ACHN (cell line): ENCODE measurements at regions not wholly inside any gene's neighbourhood (a gene's known extent, or its start where the extent isn't known, plus 50 kb on each side); places are given as distances from the start of the nearest gene placed in this dataset.
A peak's percentile ranks its signal among the peaks of the same experiment; 100 is the strongest.

Experiments used
- DNase-seq: peaks from one replicate; pipeline ENCODE4 v3.0.0-alpha.2; 2015
- in situ Hi-C: cut with HindIII; loops from 2 replicates; pipeline ENCODE4 v1.10.0; 2017; ENCODE audit warnings: low sequenced_read_pairs, low pct_ligation_motif_present, low pct_unique_long_range_greater_than_20kb

GRCh38 chr18:77622009-77622692, 372.5 kb downstream of the GALR1 start:
- in situ Hi-C loops: no loop called here

GRCh38 chr18:77632758-77633157, 383.1 kb downstream of the GALR1 start:
- no peak for DNase-seq
- in situ Hi-C loops: no loop called here

More at GRCh38 chr18:77622009-77622692, 372.5 kb downstream of the GALR1 start:
- DNase-seq: no peak

- in situ Hi-C loops: no loop called here
- no peak for DNase-seq
These were observed 384.8 kb downstream of the GALR1 start for GRCh38 chr18:77634494-77634893.

GRCh38 chr18:77635451-77635850, 385.8 kb downstream of the GALR1 start:
- DNase-seq: no peak
- in situ Hi-C loops: no loop called here

GRCh38 chr18:77635858-77636257, 386.2 kb downstream of the GALR1 start:
- in situ Hi-C loops: no loop called here
- no peak for DNase-seq

GRCh38 chr18:77645170-77645872, 395.7 kb downstream of the GALR1 start:
- in situ Hi-C loops: no loop called here

GRCh38 chr18:77647472-77647871, 397.8 kb downstream of the GALR1 start:
- no peak for DNase-seq
- in situ Hi-C loops: no loop called here

More at GRCh38 chr18:77645170-77645872, 395.7 kb downstream of the GALR1 start:
- DNase-seq: no peak

- in situ Hi-C loops: no loop called here
- no peak for DNase-seq
These were observed 398.8 kb downstream of the GALR1 start for GRCh38 chr18:77648411-77648810.

GRCh38 chr18:77650799-77651385, 401.2 kb downstream of the GALR1 start:
- in situ Hi-C loops: no loop called here
- peak; percentile 47 for DNase-seq

- in situ Hi-C loops: no loop called here
- DNase-seq: no peak
These were observed 401.8 kb downstream of the GALR1 start for GRCh38 chr18:77651441-77651840.

- in situ Hi-C loops: no loop called here
- DNase-seq: no peak
These were observed 404.1 kb downstream of the GALR1 start for GRCh38 chr18:77653792-77654191.

- no peak for DNase-seq
- in situ Hi-C loops: no loop called here
These were observed 404.7 kb downstream of the GALR1 start for GRCh38 chr18:77654302-77654701.

- in situ Hi-C loops: no loop called here
- no peak for DNase-seq
These were observed 408.1 kb downstream of the GALR1 start for GRCh38 chr18:77657651-77658298.

- no peak for DNase-seq
- in situ Hi-C loops: no loop called here
These were observed 408.6 kb downstream of the GALR1 start for GRCh38 chr18:77658299-77658662.

- in situ Hi-C loops: no loop called here
These were observed 409.3 kb downstream of the GALR1 start for GRCh38 chr18:77658751-77659448.

GRCh38 chr18:77666613-77667012, 417.0 kb downstream of the GALR1 start:
- no peak for DNase-seq
- in situ Hi-C loops: no loop called here

More at GRCh38 chr18:77658751-77659448, 409.3 kb downstream of the GALR1 start:
- no peak for DNase-seq

- DNase-seq: no peak
- in situ Hi-C loops: no loop called here
These were observed 418.6 kb downstream of the GALR1 start for GRCh38 chr18:77668219-77668618.

GRCh38 chr18:77669331-77669730, 419.7 kb downstream of the GALR1 start:
- in situ Hi-C loops: no loop called here

More at GRCh38 chr18:77669331-77669730, 419.7 kb downstream of the GALR1 start:
- no peak for DNase-seq
